Spleen (tissue), 7 donors: ENCODE measurements at regions not wholly inside any gene's neighbourhood (a gene's known extent, or its start where the extent isn't known, plus 50 kb on each side); places are given as distances from the start of the nearest gene placed in this dataset.

Experiments
- POLR2A ChIP-seq, 3 donors: fragments of 450-650 bp; IDR thresholded peaks; one replicate each; pipeline ENCODE4 v1.5.1; 2017; ENCODE audit warnings: antibody characterized with exemption in 3 of 3, mild to moderate bottlenecking in 1 of 3
- POLR2AphosphoS5 ChIP-seq, 3 donors: sonication (generic); formaldehyde crosslinking; IDR thresholded peaks; one replicate each; pipeline ENCODE4 v1.5.1; 2017; ENCODE audit warnings: antibody characterized with exemption in 3 of 3
- TF ChIP-seq, protein P1 (sequence below), 11 experiments: fragments of 200-600 bp in 7 of 11; fragments of 450-650 bp in 4 of 11; sonication (generic) in 4 of 11; IDR thresholded peaks in 8 of 11; conservative IDR thresholded peaks in 3 of 11; 1 replicate in 7 of 11; 2 replicates in 4 of 11; pipeline versions ENCODE4 v1.4.0 to v1.8.0; 2016 to 2021; ENCODE audit warnings: antibody characterized with exemption in 11 of 11, inconsistent platforms in 4 of 11, mild to moderate bottlenecking in 1 of 11
- donor health status: DM: no; HTN: no; CAD: no; lungs with moderate emphysema.
- donor health status: DM: no; HTN: no; CAD: no.
- donor health status: DM: no; HTN: no; CAD: no.

DNA sequence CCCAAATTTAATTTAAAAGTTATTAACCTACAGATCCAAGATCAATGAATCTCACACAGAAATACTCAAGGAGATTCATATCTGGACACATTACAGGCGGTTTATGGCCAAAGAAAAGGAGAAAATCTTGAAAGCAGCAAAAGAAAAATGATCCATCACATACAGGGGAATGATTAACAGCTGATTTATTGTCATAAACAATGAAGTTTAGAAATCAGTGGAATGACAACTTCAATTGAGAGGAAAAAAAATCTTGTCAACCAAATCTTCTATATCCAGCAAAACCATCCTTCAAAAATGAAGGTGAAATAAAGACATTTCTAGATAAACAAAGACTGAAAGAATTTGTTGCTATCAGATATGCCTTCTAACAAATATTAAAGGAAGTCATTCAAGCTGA, 156.2 kb upstream of the SEMA6D start:
- no peak for TF ChIP-seq POLR2A (IDR thresholded peaks at IDR 0.05)
- TF ChIP-seq, protein P1, sequence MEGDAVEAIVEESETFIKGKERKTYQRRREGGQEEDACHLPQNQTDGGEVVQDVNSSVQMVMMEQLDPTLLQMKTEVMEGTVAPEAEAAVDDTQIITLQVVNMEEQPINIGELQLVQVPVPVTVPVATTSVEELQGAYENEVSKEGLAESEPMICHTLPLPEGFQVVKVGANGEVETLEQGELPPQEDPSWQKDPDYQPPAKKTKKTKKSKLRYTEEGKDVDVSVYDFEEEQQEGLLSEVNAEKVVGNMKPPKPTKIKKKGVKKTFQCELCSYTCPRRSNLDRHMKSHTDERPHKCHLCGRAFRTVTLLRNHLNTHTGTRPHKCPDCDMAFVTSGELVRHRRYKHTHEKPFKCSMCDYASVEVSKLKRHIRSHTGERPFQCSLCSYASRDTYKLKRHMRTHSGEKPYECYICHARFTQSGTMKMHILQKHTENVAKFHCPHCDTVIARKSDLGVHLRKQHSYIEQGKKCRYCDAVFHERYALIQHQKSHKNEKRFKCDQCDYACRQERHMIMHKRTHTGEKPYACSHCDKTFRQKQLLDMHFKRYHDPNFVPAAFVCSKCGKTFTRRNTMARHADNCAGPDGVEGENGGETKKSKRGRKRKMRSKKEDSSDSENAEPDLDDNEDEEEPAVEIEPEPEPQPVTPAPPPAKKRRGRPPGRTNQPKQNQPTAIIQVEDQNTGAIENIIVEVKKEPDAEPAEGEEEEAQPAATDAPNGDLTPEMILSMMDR (IDR thresholded peaks at IDR 0.05 in 8 of 11, conservative IDR thresholded peaks at IDR 0.05 in 3 of 11): no peak
- TF ChIP-seq POLR2AphosphoS5 (IDR thresholded peaks at IDR 0.05): no peak
